ENCODE measurements at regions not wholly inside any gene's neighbourhood (a gene's known extent, or its start where the extent isn't known, plus 50 kb on each side); places are given as distances from the start of the nearest gene placed in this dataset.

GRCh38 chr9:117932585-117932984 is 228.4 kb downstream of the TLR4 start:
- TF ChIP-seq CTCF (IDR thresholded peaks at IDR 0.05; ENCODE audit: poor library complexity, severe bottlenecking) (no peak), POLR2AphosphoS5 (IDR thresholded peaks at IDR 0.05) (no peak), EP300 (conservative IDR thresholded peaks at IDR 0.05; ENCODE audit: poor library complexity, severe bottlenecking) (no peak), REST (IDR thresholded peaks at IDR 0.05; ENCODE audit: borderline replicate concordance) (no peak), TAF1 (IDR thresholded peaks at IDR 0.05; ENCODE audit: low read depth) (no peak), SMC3 (conservative IDR thresholded peaks at IDR 0.05; ENCODE audit: poor library complexity) (no peak), EZH2 (IDR thresholded peaks at IDR 0.05; ENCODE audit: borderline replicate concordance, insufficient read depth, low read length, poor library complexity, severe bottlenecking) (no peak)

Data from neural cell (in vitro differentiated cells).